ENCODE measurements at regions not wholly inside any gene's neighbourhood (a gene's known extent, or its start where the extent isn't known, plus 50 kb on each side); places are given as distances from the start of the nearest gene placed in this dataset.

GRCh38 chr2:217706095-217706494 lies 296.7 kb downstream of the TNS1 start:
- no peak for TF ChIP-seq CTCF (IDR thresholded peaks at IDR 0.05)
- TF ChIP-seq POLR2A (IDR thresholded peaks at IDR 0.05): no peak

All from uterus (tissue), 2 donors.